HepG2 (cell line): ENCODE measurements at regions not wholly inside any gene's neighbourhood (a gene's known extent, or its start where the extent isn't known, plus 50 kb on each side); places are given as distances from the start of the nearest gene placed in this dataset.

Source experiments
- CTCF ChIP-seq: sonication (generic); formaldehyde crosslinking; IDR thresholded peaks from 2 replicates; pipeline ENCODE4 v1.5.0; 2020; ENCODE audit warnings: mild to moderate bottlenecking, missing genetic modification reagents, moderate library complexity
- HNRNPLL ChIP-seq: fragments of 200-400 bp; formaldehyde crosslinking; IDR thresholded peaks from 2 replicates; pipeline ENCODE4 v1.6.1; 2017; ENCODE audit warnings: mild to moderate bottlenecking, low read depth, low read length; ENCODE audit not compliant: poor library complexity, severe bottlenecking
- IKZF1 ChIP-seq: fragments of 450-650 bp; IDR thresholded peaks from 2 replicates; pipeline ENCODE4 v1.7.1; 2016
- JUN ChIP-seq: sonication (generic); formaldehyde crosslinking; IDR thresholded peaks from 2 replicates; pipeline ENCODE4 v1.4.0; 2020; ENCODE audit warnings: mild to moderate bottlenecking, missing genetic modification reagents
- KDM1A ChIP-seq: IDR thresholded peaks from 2 replicates; pipeline ENCODE4 v1.6.1; 2016; ENCODE audit warnings: missing compliant biosample characterization
- POLR2A ChIP-seq, 2 experiments: IDR thresholded peaks; 2 replicates each; pipeline ENCODE4 v1.6.1; 2011; ENCODE audit warnings: low read depth in 2 of 2, low read length in 2 of 2, mild to moderate bottlenecking in 1 of 2, moderate library complexity in 1 of 2; ENCODE audit not compliant: insufficient read depth in 1 of 2
- SUZ12 ChIP-seq: fragments of 150-350 bp; IDR thresholded peaks from 2 replicates; pipeline ENCODE4 v1.6.1; 2014; ENCODE audit warnings: low read depth, low read length
- TAF1 ChIP-seq: sonication (generic); formaldehyde crosslinking; IDR thresholded peaks from 2 replicates; pipeline ENCODE4 v1.4.0; 2020; ENCODE audit warnings: missing genetic modification reagents
- ZBTB1 ChIP-seq: sonication (generic); formaldehyde crosslinking; IDR thresholded peaks from 2 replicates; pipeline ENCODE4 v1.4.0; 2020; ENCODE audit warnings: missing genetic modification reagents, borderline replicate concordance
- ZFP36L1 ChIP-seq: sonication (generic); formaldehyde crosslinking; IDR thresholded peaks from 2 replicates; pipeline ENCODE4 v1.8.0; 2022; ENCODE audit warnings: mild to moderate bottlenecking, missing genetic modification reagents, moderate library complexity
- ZNF235 ChIP-seq: sonication (generic); formaldehyde crosslinking; IDR thresholded peaks from 2 replicates; pipeline ENCODE4 v1.8.1; 2023; ENCODE audit warnings: mild to moderate bottlenecking, missing genetic modification reagents, borderline replicate concordance
- ZNF34 ChIP-seq: sonication (generic); formaldehyde crosslinking; IDR thresholded peaks from 2 replicates; pipeline ENCODE4 v1.4.0; 2020; ENCODE audit warnings: mild to moderate bottlenecking, missing genetic modification reagents, borderline replicate concordance
- ZNF407 ChIP-seq: sonication (generic); formaldehyde crosslinking; IDR thresholded peaks from one replicate; pipeline ENCODE4 v1.5.1; 2020; ENCODE audit warnings: mild to moderate bottlenecking, missing genetic modification reagents; ENCODE audit errors: not compliant biosample characterization

GRCh38 chr10:78991187-78991586 lies 77.6 kb upstream of the ZMIZ1 start:
- TF ChIP-seq JUN (CRISPR knock-in tag) (no peak), IKZF1 (no peak), ZNF407 (no peak), ZNF235 (CRISPR knock-in tag) (no peak), SUZ12 (no peak), ZFP36L1 (CRISPR knock-in tag) (no peak), ZBTB1 (no peak), TAF1 (CRISPR knock-in tag) (no peak), CTCF (no peak), POLR2A (IDR thresholded peaks at IDR 0.05; ENCODE audit: insufficient read depth in 1 of 2, low read depth in 2 of 2, low read length in 2 of 2) (no peak), ZNF34 (CRISPR knock-in tag) (no peak), KDM1A (CRISPR knock-in tag) (no peak), HNRNPLL (no peak)
